ENCODE measurements at regions not wholly inside any gene's neighbourhood (a gene's known extent, or its start where the extent isn't known, plus 50 kb on each side); places are given as distances from the start of the nearest gene placed in this dataset.

DNA sequence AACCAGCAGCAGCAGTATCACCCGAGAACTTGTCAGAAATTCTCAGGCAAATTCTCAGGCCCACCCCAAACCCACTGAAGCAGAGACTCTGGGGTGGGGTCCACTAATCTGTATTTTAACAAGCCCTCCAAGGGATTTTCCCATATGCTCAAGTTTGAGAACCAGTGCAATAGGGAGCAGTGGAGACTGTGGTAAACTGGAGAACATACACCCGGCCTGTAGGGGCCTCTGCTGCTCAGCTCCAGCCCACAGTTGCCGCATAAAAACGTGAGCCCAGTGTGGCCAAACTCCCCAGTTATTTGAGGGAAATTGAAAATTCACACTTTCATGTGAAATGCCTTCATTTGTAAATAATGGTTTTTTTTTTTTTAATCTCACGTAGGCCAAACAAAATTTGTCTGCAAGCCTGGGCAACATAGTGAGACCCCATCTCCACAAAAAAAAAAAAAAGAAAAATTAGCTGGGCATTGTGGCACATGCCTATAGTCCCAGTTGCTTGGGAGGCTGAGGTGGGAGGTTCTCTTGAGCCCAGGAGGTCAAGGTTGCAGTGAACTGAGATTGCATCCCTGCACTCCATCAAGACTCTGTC lies 97.6 kb upstream of the ZMIZ1 start:
- no peak for TF ChIP-seq EZH2 (IDR thresholded peaks at IDR 0.05; ENCODE audit: borderline replicate concordance, low read length)
- TF ChIP-seq, protein P1, sequence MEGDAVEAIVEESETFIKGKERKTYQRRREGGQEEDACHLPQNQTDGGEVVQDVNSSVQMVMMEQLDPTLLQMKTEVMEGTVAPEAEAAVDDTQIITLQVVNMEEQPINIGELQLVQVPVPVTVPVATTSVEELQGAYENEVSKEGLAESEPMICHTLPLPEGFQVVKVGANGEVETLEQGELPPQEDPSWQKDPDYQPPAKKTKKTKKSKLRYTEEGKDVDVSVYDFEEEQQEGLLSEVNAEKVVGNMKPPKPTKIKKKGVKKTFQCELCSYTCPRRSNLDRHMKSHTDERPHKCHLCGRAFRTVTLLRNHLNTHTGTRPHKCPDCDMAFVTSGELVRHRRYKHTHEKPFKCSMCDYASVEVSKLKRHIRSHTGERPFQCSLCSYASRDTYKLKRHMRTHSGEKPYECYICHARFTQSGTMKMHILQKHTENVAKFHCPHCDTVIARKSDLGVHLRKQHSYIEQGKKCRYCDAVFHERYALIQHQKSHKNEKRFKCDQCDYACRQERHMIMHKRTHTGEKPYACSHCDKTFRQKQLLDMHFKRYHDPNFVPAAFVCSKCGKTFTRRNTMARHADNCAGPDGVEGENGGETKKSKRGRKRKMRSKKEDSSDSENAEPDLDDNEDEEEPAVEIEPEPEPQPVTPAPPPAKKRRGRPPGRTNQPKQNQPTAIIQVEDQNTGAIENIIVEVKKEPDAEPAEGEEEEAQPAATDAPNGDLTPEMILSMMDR (conservative IDR thresholded peaks at IDR 0.05 in 1 of 2, IDR thresholded peaks at IDR 0.05 in 1 of 2; ENCODE audit: extremely low read depth in 1 of 2, insufficient read depth in 1 of 2, low read depth in 1 of 2, low read length in 2 of 2): no peak

Measured in mammary epithelial cell (primary cell).